ENCODE measurements at regions not wholly inside any gene's neighbourhood (a gene's known extent, or its start where the extent isn't known, plus 50 kb on each side); places are given as distances from the start of the nearest gene placed in this dataset.

DNA sequence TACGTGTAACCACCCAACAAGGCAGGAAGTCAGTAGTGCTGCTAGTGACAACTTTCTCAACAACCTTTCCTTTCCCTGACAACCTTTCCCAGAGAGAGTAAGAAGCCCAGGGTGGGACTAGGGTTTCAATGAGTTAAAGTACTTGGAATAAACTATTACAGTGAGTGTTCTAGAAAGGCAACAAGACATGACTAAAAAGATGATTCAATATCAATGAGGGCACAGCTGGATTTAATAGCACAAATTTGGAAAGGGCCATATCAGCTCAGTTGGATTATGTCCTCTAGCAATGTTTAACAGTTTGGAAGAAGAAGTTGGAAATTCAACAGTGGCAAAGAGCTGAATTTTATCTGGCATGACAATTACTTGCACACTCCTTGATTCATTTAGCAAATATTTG lies 90.4 kb upstream of the GRIN2B start:
- H3K4me1 Mint-ChIP-seq (ENCODE audit: low read depth, unreplicated experiment): no peaks in the 10 kb centered on the region
- TF ChIP-seq, protein P1, sequence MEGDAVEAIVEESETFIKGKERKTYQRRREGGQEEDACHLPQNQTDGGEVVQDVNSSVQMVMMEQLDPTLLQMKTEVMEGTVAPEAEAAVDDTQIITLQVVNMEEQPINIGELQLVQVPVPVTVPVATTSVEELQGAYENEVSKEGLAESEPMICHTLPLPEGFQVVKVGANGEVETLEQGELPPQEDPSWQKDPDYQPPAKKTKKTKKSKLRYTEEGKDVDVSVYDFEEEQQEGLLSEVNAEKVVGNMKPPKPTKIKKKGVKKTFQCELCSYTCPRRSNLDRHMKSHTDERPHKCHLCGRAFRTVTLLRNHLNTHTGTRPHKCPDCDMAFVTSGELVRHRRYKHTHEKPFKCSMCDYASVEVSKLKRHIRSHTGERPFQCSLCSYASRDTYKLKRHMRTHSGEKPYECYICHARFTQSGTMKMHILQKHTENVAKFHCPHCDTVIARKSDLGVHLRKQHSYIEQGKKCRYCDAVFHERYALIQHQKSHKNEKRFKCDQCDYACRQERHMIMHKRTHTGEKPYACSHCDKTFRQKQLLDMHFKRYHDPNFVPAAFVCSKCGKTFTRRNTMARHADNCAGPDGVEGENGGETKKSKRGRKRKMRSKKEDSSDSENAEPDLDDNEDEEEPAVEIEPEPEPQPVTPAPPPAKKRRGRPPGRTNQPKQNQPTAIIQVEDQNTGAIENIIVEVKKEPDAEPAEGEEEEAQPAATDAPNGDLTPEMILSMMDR (IDR thresholded peaks at IDR 0.05; ENCODE audit: unreplicated experiment): no peak
- no peak overlapping the region for H3K4me3 Mint-ChIP-seq (ENCODE audit: low read depth, unreplicated experiment)
- DNase-seq: no peak
- no peak overlapping the region for H3K27ac Mint-ChIP-seq (ENCODE audit: unreplicated experiment)
- no peaks in the 10 kb centered on the region for H3K36me3 Mint-ChIP-seq (ENCODE audit: insufficient read depth, unreplicated experiment)
- BruUV-seq (replicated peaks): no TSS peak
- peaks cover 33% of the 10 kb centered on the region for H3K27me3 Mint-ChIP-seq (ENCODE audit: unreplicated experiment)
- intact Hi-C loops (cut with micrococcal nuclease; ENCODE audit: unreplicated experiment): no loop called here
- CTCF ChIA-PET: no interaction called here
- H3K9me3 Mint-ChIP-seq (ENCODE audit: low read depth, unreplicated experiment): no peaks in the 10 kb centered on the region

DNA sequence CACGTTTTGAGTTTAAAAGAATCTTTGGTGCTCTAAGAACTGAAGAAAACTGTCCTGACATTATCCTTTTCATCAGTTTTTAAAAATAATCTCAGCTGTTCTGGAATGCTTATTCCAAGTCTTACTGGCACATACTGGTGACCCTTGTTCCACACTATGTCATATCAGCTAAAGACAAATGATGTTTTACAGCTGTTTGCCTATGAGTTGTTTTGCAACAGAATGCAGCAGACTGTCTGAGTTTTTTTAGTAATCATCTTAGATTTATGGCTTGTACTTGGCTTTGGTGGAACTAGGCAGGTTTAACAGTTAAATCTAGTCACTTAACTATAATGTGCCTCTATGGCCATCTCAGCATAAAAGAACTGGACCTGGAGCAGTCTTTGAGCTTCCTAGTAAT lies 91.6 kb upstream of the GRIN2B start:
- CTCF ChIA-PET: no interaction called here
- H3K4me3 Mint-ChIP-seq (ENCODE audit: low read depth, unreplicated experiment): no peak overlapping the region
- TF ChIP-seq, protein P1 (IDR thresholded peaks at IDR 0.05; ENCODE audit: unreplicated experiment): no peak
- H3K27me3 Mint-ChIP-seq (ENCODE audit: unreplicated experiment): peaks cover 33% of the 10 kb centered on the region
- H3K9me3 Mint-ChIP-seq (ENCODE audit: low read depth, unreplicated experiment): no peaks in the 10 kb centered on the region
- DNase-seq: no peak
- no peaks in the 10 kb centered on the region for H3K36me3 Mint-ChIP-seq (ENCODE audit: insufficient read depth, unreplicated experiment)
- intact Hi-C loops (cut with micrococcal nuclease; ENCODE audit: unreplicated experiment): no loop called here
- H3K4me1 Mint-ChIP-seq (ENCODE audit: low read depth, unreplicated experiment): no peaks in the 10 kb centered on the region
- H3K27ac Mint-ChIP-seq (ENCODE audit: unreplicated experiment): no peak overlapping the region
- no TSS peak for BruUV-seq (replicated peaks)

DNA sequence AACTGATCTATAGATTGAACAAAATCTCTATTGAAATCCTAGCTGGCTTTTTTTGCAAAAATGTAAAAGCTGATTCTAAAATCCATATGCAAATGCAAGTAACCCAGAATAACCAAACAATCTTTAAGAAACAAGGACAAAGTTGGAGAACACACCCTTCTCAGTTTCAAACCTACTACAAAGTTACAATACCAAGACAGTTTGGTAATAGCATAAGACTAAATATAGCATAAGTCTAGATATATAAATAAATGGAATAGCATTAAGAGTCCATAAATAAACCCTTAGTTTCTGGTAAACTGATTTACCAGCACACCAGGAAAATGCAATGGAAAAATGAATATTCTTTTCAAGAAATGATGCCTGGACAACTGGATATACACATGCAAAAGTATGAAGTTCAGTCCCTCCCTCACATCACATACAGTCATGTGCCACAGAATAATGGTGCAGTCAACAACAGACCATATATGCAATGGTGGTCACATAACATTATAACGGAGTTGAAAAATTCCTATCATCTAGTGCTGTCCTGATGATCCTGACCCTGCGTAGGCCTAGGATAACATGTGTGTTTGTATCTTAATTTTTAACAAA lies 94.5 kb upstream of the GRIN2B start:
- H3K4me1 Mint-ChIP-seq (ENCODE audit: low read depth, unreplicated experiment): no peaks in the 10 kb centered on the region
- no peaks in the 10 kb centered on the region for H3K36me3 Mint-ChIP-seq (ENCODE audit: insufficient read depth, unreplicated experiment)
- no peak for DNase-seq
- no peak overlapping the region for H3K27ac Mint-ChIP-seq (ENCODE audit: unreplicated experiment)
- no peaks in the 10 kb centered on the region for H3K9me3 Mint-ChIP-seq (ENCODE audit: low read depth, unreplicated experiment)
- CTCF ChIA-PET: no interaction called here
- no peak overlapping the region for H3K4me3 Mint-ChIP-seq (ENCODE audit: low read depth, unreplicated experiment)
- intact Hi-C loops (cut with micrococcal nuclease; ENCODE audit: unreplicated experiment): no loop called here
- peaks cover 22% of the 10 kb centered on the region for H3K27me3 Mint-ChIP-seq (ENCODE audit: unreplicated experiment)
- TF ChIP-seq, protein P1 (IDR thresholded peaks at IDR 0.05; ENCODE audit: unreplicated experiment): no peak
- no TSS peak for BruUV-seq (replicated peaks)

DNA sequence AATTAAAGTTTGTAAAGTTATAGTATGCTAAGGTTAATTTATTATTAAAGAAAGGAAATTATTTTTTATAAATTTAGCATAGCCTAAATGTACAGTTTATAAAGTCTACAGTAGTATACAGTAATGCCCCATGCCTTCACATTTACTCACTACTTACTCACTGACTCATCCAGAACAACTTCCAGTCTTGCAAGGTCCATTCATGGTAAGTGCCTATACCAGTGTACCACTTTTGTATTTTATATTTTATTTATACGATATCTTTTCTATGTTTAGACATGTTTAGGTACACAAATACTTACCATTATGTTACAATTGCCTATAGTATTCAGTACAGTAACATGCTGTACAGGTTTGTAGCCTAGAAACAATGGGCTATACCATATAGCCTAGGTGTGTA lies 95.1 kb upstream of the GRIN2B start:
- no peaks in the 10 kb centered on the region for H3K4me1 Mint-ChIP-seq (ENCODE audit: low read depth, unreplicated experiment)
- intact Hi-C loops (cut with micrococcal nuclease; ENCODE audit: unreplicated experiment): no loop called here
- TF ChIP-seq, protein P1 (IDR thresholded peaks at IDR 0.05; ENCODE audit: unreplicated experiment): no peak
- no peaks in the 10 kb centered on the region for H3K36me3 Mint-ChIP-seq (ENCODE audit: insufficient read depth, unreplicated experiment)
- CTCF ChIA-PET: no interaction called here
- H3K4me3 Mint-ChIP-seq (ENCODE audit: low read depth, unreplicated experiment): no peak overlapping the region
- no peak for DNase-seq
- peaks cover 15% of the 10 kb centered on the region for H3K27me3 Mint-ChIP-seq (ENCODE audit: unreplicated experiment)
- H3K9me3 Mint-ChIP-seq (ENCODE audit: low read depth, unreplicated experiment): no peaks in the 10 kb centered on the region
- no peak overlapping the region for H3K27ac Mint-ChIP-seq (ENCODE audit: unreplicated experiment)
- BruUV-seq (replicated peaks): no TSS peak

Measured in Calu3 (cell line).